Activated naive CD4-positive, alpha-beta T cell treated with anti-CD3 and anti-CD28 coated beads, Interleukin-2, amount 10 ng/mL, durations not matched to agents 7 days and 5 days (primary cell): ENCODE measurements at regions not wholly inside any gene's neighbourhood (a gene's known extent, or its start where the extent isn't known, plus 50 kb on each side); places are given as distances from the start of the nearest gene placed in this dataset.
"Not testable (repeated sequence)": the region's sequence is repeated elsewhere in the genome, so short reads cannot be mapped to it uniquely, and the experiment has no call there.

ENCODE experiments used
- CTCF ChIA-PET: fragments of 350-600 bp; sonication (Branson Sonifier 250); formaldehyde crosslinking; loops from one replicate; lab custom pipeline; 2021; ENCODE audit warnings: antibody characterized with exemption; lab: Charles Lee
- DNase-seq: peaks from one replicate; pipeline ENCODE4 v3.0.0-alpha.2; 2020
- H3K27ac Mint-ChIP-seq: one replicate; pipeline ENCODE4 v1.8.0; 2021; ENCODE audit warnings: mild to moderate bottlenecking, moderate library complexity, mixed read lengths
- H3K27me3 Mint-ChIP-seq: one replicate; pipeline ENCODE4 v1.8.0; 2021; ENCODE audit warnings: mild to moderate bottlenecking, mixed read lengths
- H3K36me3 Mint-ChIP-seq: one replicate; pipeline ENCODE4 v1.8.0; 2021; ENCODE audit warnings: mixed read lengths
- H3K4me1 Mint-ChIP-seq: one replicate; pipeline ENCODE4 v1.8.0; 2021; ENCODE audit warnings: mixed read lengths
- H3K4me3 Mint-ChIP-seq: one replicate; pipeline ENCODE4 v1.8.0; 2021; ENCODE audit warnings: mild to moderate bottlenecking, moderate library complexity, mixed read lengths
- H3K9me3 Mint-ChIP-seq: one replicate; pipeline ENCODE4 v1.8.0; 2021; ENCODE audit warnings: mixed read lengths

DNA sequence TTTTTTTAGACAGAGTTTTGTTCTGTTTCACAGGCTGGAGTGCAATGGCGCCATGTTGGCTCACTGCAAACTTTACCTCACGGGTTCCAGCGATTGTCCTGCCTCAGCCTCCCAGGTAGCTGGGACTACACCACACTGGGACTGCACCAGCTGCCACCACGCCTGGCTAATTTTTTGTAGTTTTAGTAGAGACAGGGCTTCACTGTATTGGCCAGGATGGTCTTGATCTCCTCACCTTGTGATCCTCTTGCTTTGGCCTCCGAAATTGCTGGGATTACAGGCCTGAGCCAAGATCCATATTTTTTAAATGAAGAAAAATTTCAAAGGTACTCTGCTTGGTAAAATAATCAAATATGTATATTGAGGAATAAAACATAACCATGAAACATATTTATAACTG, 195.8 kb upstream of the TPTE start:
- H3K27me3 Mint-ChIP-seq, H3K4me3 Mint-ChIP-seq, H3K36me3 Mint-ChIP-seq, CTCF ChIA-PET, H3K27ac Mint-ChIP-seq, H3K4me1 Mint-ChIP-seq: not testable (repeated sequence)
- peak; percentile 61 for DNase-seq
- H3K9me3 Mint-ChIP-seq, result peaks cover 42% of the 10 kb centered on the region

DNA sequence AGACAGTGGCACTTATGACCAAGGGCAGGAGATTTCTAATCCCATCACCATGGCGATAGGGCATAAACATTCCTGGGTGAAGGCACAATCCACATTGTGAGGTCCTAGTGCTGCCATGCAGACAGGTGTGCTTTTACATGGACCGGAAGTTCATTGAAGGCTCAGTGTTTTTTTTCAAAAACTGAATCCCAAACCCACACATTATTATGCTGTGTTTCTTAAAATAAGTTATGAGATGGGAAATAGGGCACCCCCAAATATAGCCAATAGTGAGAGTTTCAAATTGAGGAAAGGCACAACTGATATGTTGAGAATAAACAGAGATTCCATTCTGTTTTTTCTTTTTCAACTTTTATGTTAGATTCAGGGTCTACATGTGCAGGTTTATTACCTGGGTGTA, 195.2 kb upstream of the TPTE start:
- H3K27ac Mint-ChIP-seq, H3K4me3 Mint-ChIP-seq, H3K4me1 Mint-ChIP-seq, CTCF ChIA-PET, H3K36me3 Mint-ChIP-seq, H3K27me3 Mint-ChIP-seq, DNase-seq: not testable (repeated sequence)
- peaks cover 48% of the 10 kb centered on the region for H3K9me3 Mint-ChIP-seq

DNA sequence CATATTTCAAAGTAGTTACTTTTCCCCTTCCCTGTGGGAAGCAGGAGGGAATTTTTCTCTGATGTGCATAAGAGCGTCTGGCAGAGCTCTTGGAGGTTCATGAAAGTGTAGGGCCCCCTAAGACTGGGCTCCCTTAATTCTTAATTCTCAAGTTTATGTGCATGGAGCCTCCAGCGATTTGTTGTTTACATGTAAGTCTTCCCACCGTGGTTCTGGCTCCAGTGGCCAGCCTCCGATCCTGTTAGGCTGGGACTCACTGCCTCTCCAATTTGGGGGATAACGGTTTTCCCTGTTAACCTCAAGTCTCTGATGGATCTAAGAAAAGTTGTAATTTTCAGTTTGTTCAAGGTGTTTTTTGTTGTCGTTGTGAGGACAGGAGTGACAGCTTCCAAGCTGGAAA, 192.7 kb upstream of the TPTE start:
- H3K4me3 Mint-ChIP-seq, DNase-seq, H3K27me3 Mint-ChIP-seq, H3K4me1 Mint-ChIP-seq, H3K36me3 Mint-ChIP-seq, H3K27ac Mint-ChIP-seq, CTCF ChIA-PET: not testable (repeated sequence)
- peaks cover 63% of the 10 kb centered on the region for H3K9me3 Mint-ChIP-seq

DNA sequence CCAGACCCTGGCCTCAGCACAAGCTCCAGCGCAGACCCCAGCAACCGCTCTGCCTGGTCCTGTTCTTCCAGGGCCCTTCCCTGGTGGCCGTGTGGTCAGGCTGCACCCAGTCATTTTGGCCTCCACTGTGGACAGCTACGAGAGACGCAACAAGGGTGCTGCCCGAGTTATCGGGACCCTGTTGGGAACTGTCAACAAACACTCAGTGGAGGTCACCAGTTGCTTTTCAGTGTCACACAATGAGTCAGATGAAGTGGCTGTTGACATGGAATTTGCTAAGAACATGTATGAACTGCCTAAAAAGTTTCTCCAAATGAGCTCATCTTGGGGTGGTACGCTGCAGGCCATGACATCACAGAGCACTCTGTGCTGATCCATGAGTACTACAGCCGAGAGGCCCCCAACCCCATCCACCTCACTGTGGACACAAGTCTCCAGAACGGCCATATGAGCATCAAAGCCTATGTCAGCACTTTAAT, 190.7 kb upstream of the TPTE start:
- H3K27ac Mint-ChIP-seq, DNase-seq, H3K27me3 Mint-ChIP-seq, H3K4me1 Mint-ChIP-seq, CTCF ChIA-PET, H3K36me3 Mint-ChIP-seq, H3K4me3 Mint-ChIP-seq: not testable (repeated sequence)
- peaks cover 62% of the 10 kb centered on the region for H3K9me3 Mint-ChIP-seq

DNA sequence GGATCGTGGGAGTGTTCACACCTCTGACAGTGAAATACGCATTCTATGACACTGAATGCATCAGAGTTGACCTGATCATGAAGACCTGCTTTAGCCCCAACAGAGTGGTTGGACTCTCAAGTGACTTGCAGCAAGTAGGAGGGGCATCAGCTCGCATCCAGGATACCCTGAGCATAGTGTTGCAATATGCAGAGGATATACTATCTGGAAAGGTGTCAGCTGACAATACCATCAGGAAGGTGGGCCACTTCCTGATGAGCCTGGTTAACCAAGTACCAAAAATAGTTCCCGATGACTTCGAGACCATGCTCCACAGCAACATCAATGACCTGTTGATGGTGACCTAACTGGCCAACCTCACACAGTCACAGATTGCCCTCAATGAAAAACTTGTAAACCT, 190.2 kb upstream of the TPTE start:
- H3K4me3 Mint-ChIP-seq, DNase-seq, H3K27ac Mint-ChIP-seq, H3K4me1 Mint-ChIP-seq, H3K27me3 Mint-ChIP-seq, CTCF ChIA-PET, H3K36me3 Mint-ChIP-seq: not testable (repeated sequence)
- H3K9me3 Mint-ChIP-seq, result peaks cover 64% of the 10 kb centered on the region

DNA sequence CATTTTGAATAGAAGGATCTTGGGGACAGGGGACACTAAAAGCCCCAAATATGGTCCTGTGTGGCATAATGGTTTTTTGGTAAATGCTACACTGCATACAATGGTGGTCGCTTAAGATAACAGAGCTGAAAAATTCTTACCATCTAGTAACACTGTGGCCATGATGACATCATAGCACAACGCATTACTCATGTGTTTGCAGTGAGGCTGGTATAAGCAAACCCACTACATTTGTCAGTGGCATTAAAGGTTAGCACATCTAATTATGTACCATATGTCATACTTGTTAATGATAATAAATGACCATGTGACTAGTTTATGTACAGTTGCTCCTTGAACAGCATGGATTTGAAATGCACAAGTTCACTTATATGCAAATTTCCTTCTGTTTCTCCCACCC, 188.4 kb upstream of the TPTE start:
- H3K27me3 Mint-ChIP-seq, H3K27ac Mint-ChIP-seq, H3K4me1 Mint-ChIP-seq, CTCF ChIA-PET, H3K4me3 Mint-ChIP-seq, DNase-seq, H3K36me3 Mint-ChIP-seq: not testable (repeated sequence)
- peaks cover 60% of the 10 kb centered on the region for H3K9me3 Mint-ChIP-seq

DNA sequence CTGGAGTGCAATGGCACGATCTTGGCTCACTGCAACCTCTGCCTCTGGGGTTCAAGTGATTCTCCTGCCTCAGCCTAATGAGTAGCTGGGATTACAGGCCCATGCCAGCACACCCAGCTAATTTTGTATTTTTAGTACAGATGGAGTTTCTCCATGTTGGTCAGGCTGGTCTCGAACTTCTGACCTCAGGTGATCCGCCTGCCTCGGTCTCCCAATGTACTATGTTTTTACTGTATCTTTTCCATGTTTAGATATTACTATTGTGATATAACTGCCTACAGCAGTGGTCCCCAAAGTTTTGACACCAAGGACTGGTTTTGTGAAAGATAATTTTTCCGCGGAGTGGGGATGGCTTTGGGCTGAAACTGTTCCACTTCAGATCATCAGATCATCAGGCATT, 187.0 kb upstream of the TPTE start:
- H3K4me3 Mint-ChIP-seq, H3K4me1 Mint-ChIP-seq, H3K27ac Mint-ChIP-seq, H3K36me3 Mint-ChIP-seq, H3K27me3 Mint-ChIP-seq, DNase-seq, CTCF ChIA-PET: not testable (repeated sequence)
- peaks cover 59% of the 10 kb centered on the region for H3K9me3 Mint-ChIP-seq

DNA sequence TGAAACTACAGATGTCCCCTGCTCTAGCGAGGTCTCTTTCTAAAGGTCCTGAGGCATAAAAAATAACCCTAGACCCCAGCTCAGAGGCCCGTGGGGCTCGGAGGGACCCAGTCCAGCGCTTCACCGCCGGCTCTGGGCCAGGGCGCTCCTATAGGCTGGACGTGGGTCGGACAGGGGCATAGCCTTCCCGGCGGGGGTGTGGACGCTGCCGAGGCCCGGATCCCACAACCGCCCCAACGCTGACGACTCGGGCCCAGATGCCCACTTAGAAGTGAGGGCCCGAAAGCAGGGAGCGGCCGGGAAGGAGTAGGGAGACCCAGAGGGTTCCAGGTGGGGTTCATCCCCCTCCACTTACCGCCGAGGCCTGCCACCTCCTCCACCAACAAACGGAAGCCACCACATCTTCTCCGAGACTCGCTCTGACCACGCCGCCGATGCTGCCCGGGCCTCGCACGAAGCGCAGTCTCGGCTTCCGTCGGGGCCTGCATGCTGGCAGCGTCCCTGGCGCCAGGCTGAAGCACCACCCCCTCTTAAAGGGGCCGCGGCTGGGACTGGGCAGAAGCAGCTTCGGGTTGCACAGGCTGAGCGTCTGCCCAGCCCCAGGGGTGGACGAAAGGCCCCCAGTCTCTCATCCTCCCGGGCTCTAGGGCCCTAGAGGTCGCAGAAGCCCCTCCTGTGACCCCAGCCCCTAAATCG, 179.0 kb upstream of the TPTE start:
- H3K4me3 Mint-ChIP-seq, DNase-seq, H3K27me3 Mint-ChIP-seq, CTCF ChIA-PET, H3K27ac Mint-ChIP-seq, H3K36me3 Mint-ChIP-seq, H3K4me1 Mint-ChIP-seq: not testable (repeated sequence)
- peaks cover 58% of the 10 kb centered on the region for H3K9me3 Mint-ChIP-seq

DNA sequence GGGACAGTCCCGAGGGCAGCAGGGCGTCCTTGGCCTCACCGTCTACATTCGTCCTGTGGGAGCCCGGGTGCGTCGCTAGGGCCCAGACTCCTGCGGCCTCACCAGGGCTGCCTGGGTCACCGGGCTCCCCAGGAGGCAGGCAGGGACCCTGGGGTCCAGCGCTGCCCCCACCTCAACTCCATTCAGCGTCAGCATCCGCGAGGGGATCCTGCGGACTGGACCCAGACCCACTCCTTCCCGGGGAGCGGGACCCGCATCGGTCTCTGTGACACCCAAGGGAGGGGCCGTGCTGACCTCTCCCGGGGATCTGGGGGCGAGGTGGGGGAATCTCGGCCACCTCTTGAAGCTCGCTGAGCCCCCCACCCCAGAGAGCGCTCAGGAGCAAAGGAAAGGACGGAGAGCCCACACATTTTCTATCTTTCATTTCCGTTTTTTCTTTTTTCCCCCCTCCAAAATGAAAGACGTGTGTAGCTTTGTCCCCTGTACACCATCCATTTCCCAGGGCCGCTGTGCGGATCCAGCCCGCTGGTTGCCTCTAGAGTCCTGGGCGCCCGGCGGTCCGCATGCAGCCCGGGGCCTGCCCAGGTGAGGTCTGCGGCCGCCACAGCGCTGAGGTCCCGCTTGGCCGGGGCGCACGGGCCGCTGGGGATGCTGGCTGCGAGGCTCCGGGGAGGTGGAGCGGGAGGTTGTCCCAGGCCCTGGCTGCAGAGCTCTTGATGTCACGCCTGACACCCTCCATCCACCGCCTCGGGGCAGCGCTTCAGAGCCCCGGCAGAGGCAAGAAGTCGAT, 178.0 kb upstream of the TPTE start:
- H3K4me3 Mint-ChIP-seq, CTCF ChIA-PET, H3K27ac Mint-ChIP-seq, DNase-seq, H3K4me1 Mint-ChIP-seq, H3K36me3 Mint-ChIP-seq, H3K27me3 Mint-ChIP-seq: not testable (repeated sequence)
- peaks cover 59% of the 10 kb centered on the region for H3K9me3 Mint-ChIP-seq

DNA sequence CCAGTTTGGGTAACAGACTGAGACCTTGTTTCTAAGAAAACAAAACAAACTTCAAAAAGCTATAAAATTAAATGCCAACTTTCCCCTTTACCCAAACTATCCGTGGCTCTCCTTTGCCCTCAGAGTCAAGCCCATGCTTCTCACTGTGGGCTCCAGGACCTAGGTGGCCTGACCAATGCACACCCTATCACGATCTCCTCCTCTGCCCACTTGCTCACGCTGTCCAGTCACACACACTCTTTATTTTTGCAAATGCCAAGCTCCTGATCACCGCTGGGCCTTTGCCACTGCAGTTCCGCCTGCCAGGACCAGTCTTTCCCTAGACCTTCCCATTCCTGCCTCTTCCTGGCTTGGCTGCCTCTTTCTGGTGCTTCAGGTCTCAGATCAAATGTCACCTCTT, 177.1 kb upstream of the TPTE start:
- H3K4me1 Mint-ChIP-seq, H3K4me3 Mint-ChIP-seq, DNase-seq, H3K36me3 Mint-ChIP-seq, CTCF ChIA-PET, H3K27ac Mint-ChIP-seq, H3K27me3 Mint-ChIP-seq: not testable (repeated sequence)
- peaks cover 59% of the 10 kb centered on the region for H3K9me3 Mint-ChIP-seq

DNA sequence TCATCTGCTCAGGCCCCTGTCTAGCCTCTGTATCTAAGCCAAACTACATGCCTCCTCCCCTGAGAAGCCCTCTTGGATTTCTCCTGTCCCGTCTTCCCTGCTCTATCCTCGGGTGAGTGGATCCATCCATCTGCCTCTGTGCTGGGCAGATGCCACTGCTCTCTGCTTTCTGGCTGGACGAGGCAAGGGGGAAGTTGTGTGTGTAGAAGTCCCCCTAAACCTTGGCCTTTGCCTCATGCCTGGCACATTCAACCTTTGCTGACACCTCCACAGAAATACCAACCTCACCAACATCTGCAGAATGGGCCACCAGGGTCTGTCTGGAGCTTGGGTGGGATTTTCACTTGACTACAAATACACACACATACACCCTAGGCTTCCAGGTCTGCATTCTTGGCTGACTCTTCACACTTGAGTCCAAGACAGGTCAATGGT, 176.2 kb upstream of the TPTE start:
- H3K4me1 Mint-ChIP-seq, H3K27me3 Mint-ChIP-seq, H3K4me3 Mint-ChIP-seq, H3K36me3 Mint-ChIP-seq, H3K27ac Mint-ChIP-seq, DNase-seq, CTCF ChIA-PET: not testable (repeated sequence)
- H3K9me3 Mint-ChIP-seq, result peaks cover 59% of the 10 kb centered on the region

DNA sequence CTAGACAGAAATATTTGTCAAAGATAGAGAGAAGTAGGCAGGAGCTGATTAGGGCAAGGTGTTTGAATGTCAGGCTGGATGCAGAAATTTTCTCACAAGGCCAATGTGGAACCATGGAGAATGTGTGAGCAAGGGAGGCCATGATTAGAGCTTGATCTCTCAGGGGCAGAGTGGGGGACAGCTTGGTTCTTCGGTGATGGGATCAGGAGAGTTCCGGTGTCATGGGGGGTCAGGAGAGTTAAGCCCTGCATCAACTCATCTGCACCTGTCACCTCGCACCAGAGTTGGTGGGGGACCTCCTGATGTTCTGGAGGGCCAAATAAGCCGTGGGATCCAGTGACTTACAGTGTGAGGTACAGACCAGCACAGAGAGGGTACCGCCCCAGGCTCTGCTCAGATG, 175.1 kb upstream of the TPTE start:
- H3K4me3 Mint-ChIP-seq, CTCF ChIA-PET, H3K4me1 Mint-ChIP-seq, H3K27ac Mint-ChIP-seq, DNase-seq, H3K27me3 Mint-ChIP-seq, H3K36me3 Mint-ChIP-seq: not testable (repeated sequence)
- peaks cover 60% of the 10 kb centered on the region for H3K9me3 Mint-ChIP-seq

DNA sequence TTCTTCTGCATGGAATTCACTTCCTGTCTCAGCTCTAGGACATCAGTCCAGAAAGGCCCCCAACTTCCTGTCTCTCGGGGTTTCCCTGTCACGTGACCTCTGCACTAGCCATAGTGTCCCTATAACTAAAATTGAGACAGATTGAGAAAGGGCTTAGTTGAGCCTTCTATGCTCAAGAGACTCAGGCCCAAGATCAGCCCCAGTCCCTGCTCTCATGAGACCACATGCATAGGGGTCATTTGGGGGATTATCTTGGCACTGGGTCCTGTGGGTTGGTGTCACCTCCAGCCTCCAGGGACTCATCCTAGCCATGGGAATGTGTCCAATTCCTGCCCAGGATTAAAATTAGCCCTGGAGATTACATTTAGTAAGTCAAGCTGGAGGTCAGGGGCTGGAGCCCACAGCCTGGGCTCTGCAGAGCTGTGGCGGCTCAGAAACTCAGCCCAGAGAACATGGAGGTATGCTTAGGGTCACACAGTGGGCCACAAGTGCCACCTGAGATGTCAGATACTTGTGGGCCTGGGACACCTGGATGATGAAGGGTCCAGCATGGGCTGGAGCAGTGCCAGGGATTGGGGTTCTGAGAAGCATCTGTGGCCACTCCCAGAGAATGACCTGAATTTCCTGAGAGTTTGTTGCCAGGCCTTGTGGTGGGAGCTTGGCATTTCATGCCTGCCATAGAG, 174.3 kb upstream of the TPTE start:
- peaks cover 61% of the 10 kb centered on the region for H3K9me3 Mint-ChIP-seq
- H3K27me3 Mint-ChIP-seq, DNase-seq, H3K36me3 Mint-ChIP-seq, H3K4me1 Mint-ChIP-seq, H3K27ac Mint-ChIP-seq, CTCF ChIA-PET, H3K4me3 Mint-ChIP-seq: not testable (repeated sequence)

DNA sequence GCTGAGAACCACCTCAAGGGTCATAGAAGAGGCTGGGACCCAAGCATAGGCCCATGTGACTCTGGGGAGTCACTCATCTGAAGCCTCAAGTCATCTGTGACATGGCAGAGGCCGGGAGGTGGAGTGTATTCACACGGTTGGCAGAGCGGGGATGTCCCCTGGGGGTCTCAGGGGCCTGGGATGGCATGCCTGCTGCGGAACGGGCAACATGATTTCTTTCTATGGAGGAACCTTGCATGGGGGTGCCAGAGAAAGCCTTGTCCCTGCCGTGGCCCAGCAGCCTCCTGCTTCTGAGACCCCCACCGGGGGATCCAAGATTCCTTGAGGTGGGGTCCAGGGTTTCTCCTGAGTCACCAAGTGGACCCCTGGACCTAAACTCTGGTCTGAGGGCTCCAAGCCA, 173.7 kb upstream of the TPTE start:
- peaks cover 66% of the 10 kb centered on the region for H3K9me3 Mint-ChIP-seq
- H3K36me3 Mint-ChIP-seq, H3K4me1 Mint-ChIP-seq, H3K27me3 Mint-ChIP-seq, H3K27ac Mint-ChIP-seq, CTCF ChIA-PET, H3K4me3 Mint-ChIP-seq, DNase-seq: not testable (repeated sequence)

DNA sequence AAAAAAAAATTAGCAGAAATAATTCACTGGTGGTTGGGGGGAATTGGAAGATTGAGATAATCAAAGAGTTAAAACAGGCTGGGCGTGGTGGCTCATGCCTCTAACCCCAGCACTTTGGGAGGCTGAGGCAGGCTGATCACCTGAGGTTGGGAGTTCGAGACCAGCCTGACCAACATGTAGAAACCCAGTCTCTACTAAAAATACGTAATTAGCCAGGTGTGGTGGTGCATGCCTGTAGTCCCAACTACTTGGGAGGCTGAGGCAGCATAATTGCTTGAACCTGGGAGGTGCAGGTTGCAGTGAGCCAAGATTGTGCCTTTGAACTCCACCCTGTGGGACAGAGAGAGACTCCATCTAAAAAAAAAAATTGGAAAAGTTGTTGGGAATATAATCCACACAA, 173.2 kb upstream of the TPTE start:
- DNase-seq, H3K27ac Mint-ChIP-seq, H3K4me3 Mint-ChIP-seq, CTCF ChIA-PET, H3K4me1 Mint-ChIP-seq, H3K27me3 Mint-ChIP-seq, H3K36me3 Mint-ChIP-seq: not testable (repeated sequence)
- peaks cover 70% of the 10 kb centered on the region for H3K9me3 Mint-ChIP-seq
